CD4-positive, alpha-beta T cell treated with Interleukin-15 for 4 hours (primary cell): ENCODE measurements at regions not wholly inside any gene's neighbourhood (a gene's known extent, or its start where the extent isn't known, plus 50 kb on each side); places are given as distances from the start of the nearest gene placed in this dataset.
"Not testable (repeated sequence)": the region's sequence is repeated elsewhere in the genome, so short reads cannot be mapped to it uniquely, and the experiment has no call there.

Experiments used
- DNase-seq: peaks from one replicate; pipeline ENCODE4 v3.0.0-alpha.2; 2020; ENCODE audit warnings: low spot score

DNA sequence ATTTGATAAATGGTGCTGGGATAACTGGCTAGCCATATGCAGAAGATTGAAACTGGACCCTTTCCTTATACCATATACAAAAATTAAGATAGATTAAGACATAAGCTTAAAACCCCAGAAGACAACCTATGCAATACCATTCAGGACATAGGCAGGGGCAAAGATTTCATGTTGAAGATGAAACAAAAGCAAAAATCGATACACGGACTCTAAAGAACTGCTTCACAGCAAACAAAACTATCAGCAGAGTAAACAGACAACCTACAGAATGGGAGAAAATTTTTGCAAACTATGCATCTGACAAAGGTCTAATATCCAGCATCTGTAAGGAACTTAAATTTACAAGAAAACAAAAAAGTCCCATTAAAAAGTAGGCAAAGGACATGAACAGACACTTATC lies 255.9 kb downstream of the TINAG start:
- DNase-seq = not testable (repeated sequence)

DNA sequence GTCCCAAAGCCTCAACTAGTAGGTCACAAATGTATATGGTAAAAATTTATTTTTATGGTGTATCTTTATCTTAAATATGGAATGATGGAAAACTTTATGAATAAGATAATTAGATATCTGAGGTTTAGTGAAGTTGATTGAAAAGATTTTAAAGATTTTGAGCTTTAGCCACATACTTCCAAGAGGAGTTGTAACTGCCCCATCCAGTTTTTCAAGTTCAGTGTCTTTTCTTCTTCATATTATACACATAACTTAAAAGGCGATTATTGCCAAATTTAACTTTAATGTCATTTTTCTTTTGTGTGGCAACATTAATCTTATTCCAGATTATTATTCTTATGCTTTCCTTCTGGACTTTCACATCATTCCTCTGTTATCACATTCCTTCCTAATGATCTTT lies 266.4 kb downstream of the TINAG start:
- no peak for DNase-seq

DNA sequence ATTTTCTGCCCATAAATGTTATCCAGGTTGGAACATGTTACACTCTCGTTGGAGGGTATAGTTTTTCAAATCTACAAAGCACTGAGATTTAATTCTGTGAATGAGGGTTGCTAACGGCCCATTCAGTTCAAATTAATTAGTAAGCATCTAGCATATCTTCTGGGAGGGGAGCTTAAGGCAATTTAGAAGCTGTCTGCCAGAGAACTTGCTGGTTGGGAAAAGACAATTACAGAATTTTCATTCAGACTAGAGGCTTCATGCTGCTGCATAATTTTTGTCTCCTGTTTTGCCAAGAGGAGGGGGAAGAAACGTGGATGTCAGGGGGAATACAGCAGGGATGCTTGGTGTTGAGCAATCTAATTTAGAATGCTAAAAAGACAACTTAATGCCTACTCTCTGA lies 268.3 kb upstream of the FAM83B start:
- no peak for DNase-seq

DNA sequence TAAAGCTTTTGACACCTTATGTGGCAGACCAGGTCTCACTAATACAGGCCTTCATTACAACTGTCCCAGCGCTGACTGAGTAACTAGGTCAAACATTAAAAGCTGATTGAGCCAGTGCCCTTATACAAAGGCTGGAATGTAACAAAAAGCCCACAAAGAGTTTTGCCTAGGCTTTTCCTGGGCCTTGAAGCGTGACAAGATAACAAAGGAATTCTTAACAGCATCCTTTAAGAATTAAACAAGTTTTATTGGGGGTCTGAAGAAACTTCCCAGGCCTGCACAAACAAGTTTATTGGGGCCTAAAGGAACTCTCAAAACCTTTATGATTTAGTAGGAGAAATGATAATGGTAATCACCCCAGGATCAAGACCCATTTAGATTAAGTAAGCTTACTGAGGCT lies 267.6 kb upstream of the FAM83B start:
- DNase-seq = no peak

DNA sequence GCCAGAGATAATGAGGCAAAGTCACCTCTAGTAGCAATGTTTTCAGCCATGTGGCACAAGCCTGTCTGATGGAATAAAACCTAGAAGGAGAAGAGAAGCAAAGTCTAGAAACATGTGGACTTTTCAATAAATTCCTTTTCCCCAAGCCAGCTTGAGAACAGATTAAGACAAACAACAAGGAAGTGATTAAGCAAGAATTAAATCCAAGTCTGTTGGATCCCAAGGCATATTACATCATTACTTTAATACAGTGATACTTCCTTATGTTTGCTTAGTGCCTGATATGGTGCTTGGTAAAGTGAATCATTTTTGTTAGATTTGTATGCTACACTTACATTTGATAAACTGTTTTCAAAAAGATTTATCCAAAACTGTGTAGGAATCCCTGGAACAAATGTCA lies 260.3 kb upstream of the FAM83B start:
- no peak for DNase-seq

DNA sequence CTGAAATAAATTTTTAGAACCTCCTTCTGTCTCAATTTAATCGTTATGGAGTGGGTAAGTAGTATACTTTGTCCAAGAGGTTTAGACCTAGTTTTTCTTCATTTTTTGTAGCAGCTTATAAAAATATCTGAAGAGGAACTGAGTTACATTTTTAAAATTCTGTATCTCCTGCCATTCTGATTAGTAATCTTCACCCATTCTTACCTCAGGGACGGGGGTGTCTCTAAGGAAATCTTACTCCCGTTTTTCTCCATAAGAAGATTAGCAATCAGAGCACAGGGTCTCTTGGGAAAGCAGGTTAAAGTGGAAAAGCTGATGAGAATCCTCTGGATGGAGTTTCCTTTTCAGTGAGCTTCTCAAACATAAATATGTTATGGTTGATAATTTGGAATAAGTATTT lies 259.3 kb upstream of the FAM83B start:
- no peak for DNase-seq

DNA sequence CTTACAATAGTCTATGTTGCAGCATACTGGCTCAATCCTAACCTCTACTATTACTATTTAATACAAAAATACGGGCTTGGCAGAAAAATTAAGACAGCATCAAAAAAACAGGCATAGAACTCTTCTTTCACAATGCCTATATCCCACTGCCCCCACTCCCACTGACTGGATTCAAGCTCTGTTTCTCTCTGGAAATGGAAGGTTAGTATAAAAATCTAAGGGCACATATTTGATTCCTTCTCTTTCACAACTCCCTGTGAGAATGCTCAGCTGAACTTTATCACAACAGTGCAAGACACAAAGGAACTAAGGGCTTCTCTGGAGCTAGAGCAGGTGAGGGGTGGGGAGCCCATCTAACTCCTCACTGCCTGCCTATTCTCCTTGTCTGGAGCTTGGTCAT lies 258.4 kb upstream of the FAM83B start:
- no peak for DNase-seq

DNA sequence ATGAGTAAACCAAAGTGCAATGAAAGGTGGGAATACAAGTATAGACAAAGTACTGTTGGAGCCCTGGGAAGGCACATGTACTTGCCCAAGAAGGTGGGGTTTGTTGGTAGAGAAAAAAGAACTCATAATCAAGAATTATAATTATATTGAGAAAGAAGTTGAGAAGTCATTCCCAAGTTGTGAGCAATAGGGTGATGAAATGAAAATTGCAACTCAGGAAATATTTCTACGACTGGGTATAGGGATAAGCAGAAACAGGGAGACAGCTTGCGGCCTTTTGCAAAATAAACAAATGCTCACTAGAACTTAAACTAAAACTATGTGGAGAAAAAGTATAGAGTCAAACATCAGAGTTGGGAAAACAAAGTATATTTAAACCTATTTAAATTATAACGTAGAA lies 250.7 kb upstream of the FAM83B start:
- DNase-seq = no peak

DNA sequence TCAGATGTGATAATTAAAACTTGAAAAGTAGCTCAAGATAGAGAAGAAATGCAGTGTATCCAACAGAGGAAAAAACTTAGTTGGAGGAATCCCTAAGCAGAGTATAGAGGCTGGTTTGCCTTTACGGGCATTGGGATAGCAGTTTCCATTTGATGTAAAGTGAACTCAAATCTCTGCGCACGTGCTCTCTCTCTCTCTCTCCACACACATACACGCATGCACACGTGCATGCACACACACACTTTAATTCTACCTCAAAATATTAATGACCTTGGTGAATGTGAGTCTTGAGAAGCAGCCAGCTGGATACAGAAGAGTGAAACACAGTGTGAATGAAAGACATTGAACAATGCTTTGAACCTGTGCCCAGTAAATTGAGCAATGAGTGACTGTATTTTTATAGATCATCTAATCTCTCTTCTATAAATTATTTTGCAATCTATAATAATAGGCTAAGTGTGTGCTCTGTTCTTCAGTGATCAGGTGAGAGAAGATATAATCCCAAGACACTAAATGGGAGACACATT lies 247.7 kb upstream of the FAM83B start:
- DNase-seq = no peak

DNA sequence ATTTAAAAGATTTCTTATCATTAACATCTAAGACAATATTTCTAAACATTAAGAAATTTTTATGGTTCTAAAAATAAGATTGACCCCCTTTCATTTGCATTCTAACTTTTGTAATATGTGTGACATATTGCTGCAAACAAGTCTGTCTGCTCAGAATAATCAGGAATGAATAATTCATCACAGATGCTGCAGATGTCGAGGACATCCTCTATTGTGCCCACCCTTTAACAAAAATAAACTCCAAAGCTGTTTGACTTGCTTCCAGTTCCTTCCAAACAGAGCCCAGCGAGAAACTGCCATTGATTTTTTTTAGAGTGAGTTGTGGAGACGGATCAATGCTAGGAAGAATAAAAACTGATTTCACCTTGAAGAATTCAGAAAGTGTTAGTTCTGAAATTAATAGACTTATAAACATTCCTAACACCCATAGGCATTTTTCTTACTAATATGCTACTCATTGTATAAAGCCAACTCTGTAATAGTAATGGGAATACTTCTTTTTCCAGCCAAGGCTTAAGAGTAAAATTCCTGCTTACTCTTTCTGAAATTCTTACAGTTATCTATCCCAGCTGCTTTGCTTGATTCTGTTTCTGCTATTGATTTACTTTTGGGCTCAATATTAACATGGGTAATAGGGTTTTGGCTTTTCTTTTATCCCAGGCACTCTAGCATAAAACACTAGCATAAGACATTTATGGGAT lies 244.8 kb upstream of the FAM83B start:
- no peak for DNase-seq

DNA sequence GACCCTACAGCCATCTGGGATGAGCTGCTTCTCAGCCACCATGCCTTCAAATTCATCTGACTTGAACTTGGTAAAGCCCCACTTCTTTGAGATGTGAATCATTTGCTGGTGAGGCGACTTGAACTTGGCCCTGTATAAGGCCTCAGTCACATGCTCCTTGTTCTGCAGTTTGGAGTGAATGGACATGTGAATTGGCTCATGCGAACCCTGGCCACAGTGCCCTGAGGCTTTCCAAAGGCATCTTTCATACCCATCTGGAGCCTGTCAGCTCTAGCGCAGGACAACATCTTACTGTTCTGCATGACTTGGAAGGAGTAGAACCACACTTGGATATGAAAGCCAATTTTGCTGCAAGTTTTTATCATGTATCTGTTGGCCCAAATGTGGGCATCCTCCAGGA lies 244.0 kb upstream of the FAM83B start:
- DNase-seq = no peak

DNA sequence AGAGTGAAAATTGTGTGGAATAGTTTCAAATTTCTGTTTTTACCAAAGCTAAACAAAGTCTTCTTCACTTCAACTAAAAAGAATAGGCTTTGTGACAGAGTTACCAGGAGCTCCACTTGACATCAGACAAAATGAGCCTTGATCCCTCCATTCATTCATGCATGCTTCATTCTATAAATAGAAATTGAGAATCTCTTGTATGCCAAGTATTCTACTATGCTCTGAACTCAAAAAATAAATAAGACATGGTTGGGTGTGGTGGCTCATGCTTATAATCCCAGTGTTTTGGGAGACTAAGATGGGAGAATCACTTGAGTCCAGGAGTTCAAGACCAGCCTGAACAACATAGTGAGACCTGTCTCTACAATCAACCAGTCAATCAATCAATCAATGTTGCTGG lies 236.6 kb upstream of the FAM83B start:
- no peak for DNase-seq

DNA sequence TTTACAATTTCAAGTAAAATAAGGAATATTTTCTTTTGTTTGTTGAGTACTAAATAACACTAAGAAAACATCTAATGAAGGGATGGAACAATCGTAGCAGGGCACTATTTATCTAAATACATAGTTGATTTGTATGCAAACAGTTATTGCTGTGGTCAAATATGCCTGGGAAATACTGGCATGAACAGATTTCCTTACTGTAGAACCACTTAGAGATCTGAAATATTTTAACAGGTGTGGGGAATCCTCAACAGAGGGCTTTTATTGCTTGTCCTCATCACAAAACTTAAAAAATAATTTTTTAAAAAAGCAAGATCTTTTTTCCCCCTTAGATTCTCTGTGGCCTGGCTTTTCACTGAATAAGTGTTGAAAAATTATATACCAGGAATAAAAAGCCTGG lies 233.0 kb upstream of the FAM83B start:
- no peak for DNase-seq

DNA sequence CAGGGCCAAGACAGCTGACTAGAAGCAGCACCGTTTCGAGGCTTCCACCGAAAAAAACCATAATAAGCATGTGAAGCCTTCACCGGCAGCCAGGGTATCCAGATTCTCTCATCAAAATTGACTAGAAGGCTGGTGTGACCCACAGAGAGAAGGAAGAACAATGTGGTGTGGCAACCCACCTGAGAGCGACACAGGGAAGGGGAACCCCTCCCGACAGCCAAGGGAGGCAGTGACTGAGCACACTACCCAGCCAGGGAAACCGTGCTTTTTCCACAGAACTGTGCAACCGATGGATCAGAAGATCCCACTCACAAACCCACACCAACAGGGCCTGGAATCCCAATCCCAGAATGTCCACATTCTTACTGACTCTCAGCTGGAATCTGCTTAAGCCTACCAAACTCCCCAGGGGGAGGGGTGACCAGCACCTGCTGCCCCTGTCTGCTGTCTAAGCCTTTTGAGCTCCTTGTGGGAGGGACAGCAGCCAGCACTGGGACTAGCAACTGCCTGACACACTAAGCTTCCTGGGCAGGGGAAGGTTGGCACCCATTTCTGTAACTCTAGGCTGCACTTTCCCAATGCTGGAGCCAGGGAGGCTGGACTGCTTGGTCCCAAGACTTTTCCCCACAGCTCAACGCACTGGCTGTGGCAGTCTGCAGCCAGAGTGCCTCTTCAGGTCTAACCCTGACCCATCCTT lies 231.9 kb upstream of the FAM83B start:
- no peak for DNase-seq

DNA sequence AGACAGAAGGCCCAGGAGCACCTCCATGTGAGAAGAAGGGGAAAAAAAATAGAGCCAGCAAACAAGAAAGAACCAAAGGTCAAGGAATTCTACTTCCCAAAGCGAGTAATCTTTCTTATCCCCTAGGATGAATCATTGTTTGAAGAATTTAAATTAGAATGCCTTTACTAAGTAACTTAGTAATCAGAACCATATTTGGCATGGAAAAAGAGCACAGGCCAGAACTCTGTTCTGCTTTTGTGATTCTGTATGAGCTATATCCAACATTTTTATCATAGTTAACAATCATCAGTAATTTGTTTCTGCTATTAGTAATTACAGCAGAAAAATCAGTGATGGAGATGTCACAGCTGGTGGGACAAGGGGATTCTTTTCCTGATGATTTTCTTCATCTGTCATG lies 228.8 kb upstream of the FAM83B start:
- no peak for DNase-seq

DNA sequence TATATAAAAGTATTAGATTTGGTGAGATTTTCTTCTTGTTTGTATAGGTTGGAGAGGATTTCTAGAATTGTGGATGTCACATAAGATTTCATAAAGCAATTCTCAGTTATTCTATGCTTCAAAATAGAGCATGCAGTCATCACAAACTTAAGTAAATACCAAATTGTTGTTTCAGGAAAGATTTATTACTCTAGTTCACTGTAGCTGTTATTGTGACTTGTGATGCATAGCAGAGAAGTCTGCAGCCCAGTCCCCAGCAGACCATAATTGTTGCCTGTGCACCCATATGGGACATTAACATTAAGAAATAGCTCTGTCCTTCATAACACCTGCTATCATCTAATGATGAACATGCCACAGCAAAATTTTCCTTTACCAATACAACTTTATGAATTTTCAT lies 228.0 kb upstream of the FAM83B start:
- DNase-seq = no peak

DNA sequence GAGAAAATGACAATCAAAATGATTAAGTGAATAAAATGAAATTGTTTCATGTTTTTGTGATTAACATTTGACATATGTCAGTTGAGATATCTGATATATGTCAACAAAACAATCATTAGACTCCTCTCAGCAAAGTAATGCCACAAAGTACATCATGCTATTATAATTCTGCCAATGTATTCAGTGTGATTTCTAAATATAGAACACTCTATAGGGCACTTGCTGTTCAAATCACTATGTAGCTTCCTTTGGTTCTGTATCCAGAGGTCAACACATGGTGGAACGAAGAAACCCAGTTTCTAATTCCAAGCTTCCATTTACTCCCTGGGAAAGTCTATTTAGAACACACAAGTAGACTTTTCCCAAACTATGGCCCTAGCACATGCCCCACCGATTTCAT lies 227.5 kb upstream of the FAM83B start:
- no peak for DNase-seq

DNA sequence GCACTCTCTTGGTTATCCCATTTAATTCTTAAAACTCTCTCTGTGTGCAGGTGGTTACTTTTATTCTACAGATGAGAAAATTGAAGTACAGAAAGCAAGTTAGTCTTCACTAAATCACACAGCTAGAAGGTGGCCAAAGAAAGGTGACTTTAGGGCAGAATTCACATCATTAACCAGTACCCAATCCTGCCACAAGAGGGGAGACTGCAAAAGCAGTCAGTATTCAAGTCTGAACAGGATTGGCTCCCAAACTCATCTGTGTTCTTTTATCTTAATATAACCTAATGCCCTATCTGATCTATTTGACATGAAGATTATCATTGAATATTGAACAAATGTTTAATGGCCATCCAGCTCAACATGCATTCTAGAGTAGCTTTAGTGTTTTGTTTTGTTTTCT lies 225.3 kb upstream of the FAM83B start:
- DNase-seq = no peak

DNA sequence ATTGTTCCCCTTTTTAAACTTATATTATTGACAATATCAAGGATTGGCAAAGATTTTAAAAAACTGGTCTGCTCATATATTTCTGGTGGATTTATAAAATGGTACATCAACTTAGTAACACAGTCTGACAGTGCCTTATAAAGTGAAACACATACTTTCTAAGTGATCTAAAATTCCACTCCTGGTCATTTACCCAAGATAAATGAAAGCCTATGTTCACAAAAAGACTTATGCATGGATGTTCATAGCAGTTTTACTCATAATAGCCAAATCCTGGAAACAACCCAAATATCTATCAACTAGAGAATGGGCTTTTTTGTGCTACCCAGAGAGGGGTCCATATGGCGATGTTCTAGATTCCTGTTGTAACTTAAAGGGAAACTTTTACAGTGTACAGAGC lies 222.4 kb upstream of the FAM83B start:
- no peak for DNase-seq

DNA sequence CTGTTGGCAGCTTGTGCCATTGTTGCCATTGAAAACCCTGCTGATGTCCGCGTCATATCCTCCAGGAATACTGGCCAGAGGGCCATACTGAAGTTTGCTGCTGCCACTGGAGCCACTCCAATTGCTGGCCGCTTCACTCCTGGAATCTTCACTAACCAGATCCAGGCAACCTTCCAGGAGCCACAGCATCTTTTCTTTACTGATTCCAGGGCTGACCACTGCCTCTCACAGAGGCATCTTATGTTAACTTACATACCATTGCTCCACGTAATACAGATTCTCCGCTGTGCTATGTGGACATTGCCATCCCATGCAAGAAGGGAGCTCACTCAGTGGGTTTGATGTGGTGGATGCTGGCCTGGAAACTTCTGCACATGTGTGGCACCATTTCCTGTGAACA lies 221.8 kb upstream of the FAM83B start:
- no peak for DNase-seq

DNA sequence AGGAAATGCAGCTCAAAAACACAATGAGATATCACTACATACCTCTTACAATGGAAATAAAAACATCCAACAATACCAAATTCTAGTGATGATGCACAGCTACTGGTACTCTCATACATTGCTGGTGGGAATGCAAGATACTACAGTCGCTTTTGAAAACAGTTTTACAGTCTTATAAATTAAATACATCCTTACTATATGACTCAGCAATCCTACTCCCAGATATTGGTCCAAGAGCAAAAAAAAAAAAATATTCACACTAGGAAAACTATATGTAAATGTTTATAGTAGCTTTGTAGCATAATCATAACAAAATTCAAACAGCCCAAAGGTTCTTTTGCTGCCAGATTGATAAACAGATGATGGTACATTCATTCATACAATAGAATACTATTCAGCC lies 217.4 kb upstream of the FAM83B start:
- DNase-seq = no peak

DNA sequence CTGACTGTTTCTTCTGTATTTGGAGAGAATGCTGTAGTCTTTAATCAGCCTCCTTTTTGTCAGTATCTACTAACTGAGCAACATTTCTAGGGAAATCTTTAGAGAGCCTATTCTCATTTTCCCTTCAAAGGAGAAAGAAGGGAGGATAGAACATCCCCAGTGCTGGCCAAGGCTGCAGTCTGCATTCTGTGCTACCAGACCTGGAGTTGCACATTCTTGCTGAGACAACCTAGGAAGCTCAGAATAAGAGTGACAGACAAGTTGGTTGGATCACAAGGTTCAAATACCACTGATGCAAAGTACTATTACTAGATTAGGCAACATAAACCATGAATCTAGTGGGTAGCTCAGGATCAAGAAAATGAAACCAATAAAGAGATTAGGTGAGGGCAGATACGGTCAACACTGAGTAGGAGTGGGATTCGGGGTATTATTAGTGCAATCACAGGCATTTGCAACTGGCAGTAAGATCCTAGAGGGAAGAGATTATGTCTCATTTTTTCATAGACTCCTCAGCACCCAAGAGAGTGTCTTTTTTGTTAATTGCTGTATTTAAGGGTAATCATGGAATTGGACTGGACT lies 213.5 kb upstream of the FAM83B start:
- DNase-seq = no peak

DNA sequence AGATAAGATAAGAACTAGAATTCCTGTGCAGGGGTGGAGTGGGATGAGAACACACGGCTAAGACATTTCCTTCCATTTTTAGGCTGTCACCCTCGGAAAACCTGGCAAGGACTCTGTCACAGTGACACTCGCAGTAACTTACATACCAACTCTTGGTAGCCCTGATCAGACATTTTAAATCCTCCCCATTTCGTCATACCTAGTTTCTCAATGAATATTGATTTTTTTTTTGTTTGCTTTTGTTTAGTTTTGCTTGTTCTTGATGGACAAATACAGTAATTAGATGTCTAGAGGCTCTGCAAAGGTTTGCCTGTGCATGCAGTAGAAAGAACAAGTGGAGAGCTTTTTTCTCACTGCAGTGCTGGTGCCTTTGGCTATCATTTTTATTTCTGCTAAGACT lies 213.0 kb upstream of the FAM83B start:
- DNase-seq = no peak

DNA sequence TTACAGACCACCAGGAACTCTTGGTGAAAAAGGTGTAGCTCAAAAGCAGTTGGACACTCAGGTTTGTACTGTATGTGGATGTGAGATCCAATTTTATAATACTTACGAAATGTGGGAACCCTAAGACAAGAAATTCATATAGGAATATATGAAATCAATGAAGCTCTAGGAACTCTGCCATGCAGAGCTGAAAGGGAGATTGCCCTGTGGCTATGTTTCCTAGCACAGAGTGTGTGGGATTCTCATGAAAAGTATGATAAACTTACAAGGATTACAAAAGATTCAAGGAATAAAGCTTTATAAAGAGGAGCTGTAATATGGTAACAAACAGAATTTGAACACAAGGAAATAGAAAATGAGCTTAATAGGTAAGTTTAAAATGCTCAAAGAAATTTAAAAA lies 205.7 kb upstream of the FAM83B start:
- no peak for DNase-seq
